ENCODE measurements at regions not wholly inside any gene's neighbourhood (a gene's known extent, or its start where the extent isn't known, plus 50 kb on each side); places are given as distances from the start of the nearest gene placed in this dataset.

DNA sequence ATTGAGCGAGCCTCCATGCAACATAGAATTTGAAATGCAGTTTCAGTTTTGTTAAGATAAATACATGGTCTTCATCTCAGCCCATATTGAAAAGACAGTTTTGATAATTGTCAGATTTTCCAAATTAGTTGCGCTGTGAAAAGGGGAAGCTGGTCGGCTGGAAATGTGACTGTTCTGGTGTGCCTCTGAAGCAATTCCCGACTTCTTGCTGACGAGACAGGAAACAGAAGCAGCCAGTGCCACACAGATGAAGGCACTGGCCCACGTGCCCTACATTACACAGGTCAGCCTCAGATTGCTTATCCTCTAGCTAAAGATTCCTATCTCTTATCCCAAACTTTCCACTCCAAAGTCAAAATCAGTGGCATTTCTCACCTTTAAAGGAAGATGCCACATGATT lies 214.1 kb upstream of the TLE4 start:
- WGBS, 2 donors: 61 to 72% methylated on average over 6 of the region's 6 CpGs
- ATAC-seq (ENCODE audit: low FRiP score): no peak
- intact Hi-C loops (cut with DNase I): no loop called here

DNA sequence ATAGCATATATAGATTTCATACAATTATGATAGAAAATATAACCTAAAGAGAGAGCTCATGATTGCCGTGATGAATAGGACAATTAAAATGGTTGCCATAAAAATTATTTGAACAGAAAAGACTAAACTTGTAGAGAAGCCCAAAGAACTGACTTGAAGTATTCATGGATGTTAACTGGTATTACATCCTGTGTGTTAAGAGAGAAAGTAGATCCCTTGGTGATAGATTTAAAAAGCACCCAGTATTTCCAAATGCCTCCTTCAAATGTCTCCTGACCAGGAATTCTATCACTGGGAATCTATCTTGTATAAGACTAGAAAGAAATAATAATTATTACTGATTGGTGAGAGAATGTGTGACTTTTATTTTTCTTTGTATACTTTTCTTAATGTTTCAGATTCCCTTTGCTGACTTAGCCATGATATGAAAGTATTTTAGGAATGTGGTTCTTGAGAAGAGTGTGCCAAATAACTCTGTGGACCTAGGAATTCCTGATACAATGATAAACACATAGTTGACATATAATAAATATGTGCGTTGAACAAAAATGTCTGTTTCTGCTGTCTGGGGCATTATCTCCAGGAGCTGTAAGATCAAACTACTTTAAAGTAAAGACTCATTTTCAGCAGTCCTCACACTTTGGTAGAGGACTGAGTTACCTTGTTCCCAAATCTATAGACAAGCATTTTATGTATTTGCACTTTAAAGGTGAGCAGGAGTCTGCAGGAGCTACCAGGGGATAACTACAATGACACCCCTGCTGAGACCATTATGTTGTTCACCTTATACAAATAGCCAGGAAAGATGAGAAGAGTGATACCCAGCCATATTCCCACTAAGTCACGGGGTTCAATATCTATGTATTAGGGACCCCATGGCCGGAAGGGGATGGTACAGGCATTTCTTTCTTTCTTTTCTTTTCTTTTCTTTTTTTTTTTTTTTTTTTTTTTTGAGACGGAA lies 211.1 kb upstream of the TLE4 start:
- Histone ChIP-seq H3K27ac (ENCODE audit: low read depth in 1 of 2, low read length in 2 of 2) (no peak overlapping the region), H3K36me3 (ENCODE audit: control insufficient read depth in 1 of 2, insufficient read depth in 2 of 2, low read length in 1 of 2) (no peaks in the 10 kb centered on the region), H3K4me1 (ENCODE audit: control insufficient read depth in 1 of 2, insufficient read depth in 2 of 2, low read length in 2 of 2) (no peaks in the 10 kb centered on the region), H3K9me3 (ENCODE audit: control insufficient read depth, low read length) (no peaks in the 10 kb centered on the region), H3K27me3 (ENCODE audit: control insufficient read depth in 1 of 2, insufficient read depth in 2 of 2, low read length in 1 of 2) (peaks cover 0 to 1% of the 10 kb centered on the region in 2 donors), H3K4me3 (ENCODE audit: low read length in 2 of 2) (no peak overlapping the region)
- ATAC-seq (ENCODE audit: low FRiP score) (no peak), DNase-seq (no peak)
- WGBS, 2 donors: 62 to 65% methylated on average over 5 of the region's 5 CpGs
- intact Hi-C loops (cut with DNase I): no loop called here

More for the DNA sequence above, 214.1 kb upstream of the TLE4 start:
- no peaks in the 10 kb centered on the region for H3K4me1 ChIP-seq (ENCODE audit: control insufficient read depth in 1 of 2, insufficient read depth in 2 of 2, low read length in 2 of 2)
- H3K4me3 ChIP-seq (ENCODE audit: low read length in 2 of 2): no peak overlapping the region
- no peaks in the 10 kb centered on the region for H3K36me3 ChIP-seq (ENCODE audit: control insufficient read depth in 1 of 2, insufficient read depth in 2 of 2, low read length in 1 of 2)
- no peaks in the 10 kb centered on the region for H3K9me3 ChIP-seq (ENCODE audit: control insufficient read depth, low read length)
- H3K27ac ChIP-seq (ENCODE audit: low read depth in 1 of 2, low read length in 2 of 2): no peak overlapping the region
- DNase-seq: peak in 1 of 2 donors; percentile 66
- peaks cover 0 to 1% of the 10 kb centered on the region in 2 donors for H3K27me3 ChIP-seq (ENCODE audit: control insufficient read depth in 1 of 2, insufficient read depth in 2 of 2, low read length in 1 of 2)

DNA sequence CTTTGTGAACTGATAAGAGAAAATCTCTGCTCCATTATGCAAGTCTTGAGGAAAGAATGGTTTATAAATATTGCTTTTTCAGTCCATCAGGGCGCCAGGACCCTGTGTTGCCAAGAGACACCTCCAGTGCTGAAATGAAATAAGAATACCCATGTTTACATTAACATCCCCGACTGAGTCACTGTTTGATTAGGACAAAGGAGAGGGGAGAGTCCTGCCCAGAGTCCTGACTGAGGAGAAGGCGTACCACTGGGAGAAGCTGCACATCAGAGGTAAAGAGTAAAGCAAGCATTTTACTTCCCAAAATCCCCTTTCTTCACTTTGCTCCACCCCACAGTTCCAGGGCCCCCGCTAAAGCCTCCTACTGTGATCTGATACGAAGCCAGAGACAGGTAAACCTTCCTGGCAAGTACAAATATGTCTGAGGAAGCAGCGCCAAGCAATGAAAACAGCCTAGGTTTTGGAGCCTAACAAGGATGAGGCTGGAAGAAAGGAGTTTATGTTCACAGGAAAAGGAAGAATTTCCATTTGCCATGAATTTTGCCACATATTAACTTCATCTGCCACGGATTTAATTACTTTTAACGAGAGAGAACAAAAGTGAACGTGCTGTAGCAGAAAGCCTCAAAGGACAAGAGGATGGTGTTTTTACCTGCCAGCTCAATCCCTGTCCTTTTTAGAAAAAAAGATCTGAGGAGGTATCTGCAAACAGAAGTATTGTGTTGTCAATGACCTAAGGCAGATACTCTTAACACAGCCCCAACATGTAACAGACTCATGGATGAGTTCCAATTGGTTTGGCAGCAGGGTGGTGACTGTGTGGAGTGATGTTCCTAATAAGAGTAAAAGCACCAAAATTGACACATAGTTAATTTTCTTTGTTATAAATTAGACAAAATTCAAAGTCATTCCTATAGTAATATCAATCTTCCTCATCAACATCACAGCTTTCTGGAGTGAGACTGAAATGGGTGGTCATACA lies 209.4 kb upstream of the TLE4 start:
- H3K4me3 ChIP-seq (ENCODE audit: low read length in 2 of 2): no peak overlapping the region
- intact Hi-C loops (cut with DNase I): no loop called here
- 51 to 52% methylated on average over 9 of the region's 9 CpGs for WGBS, 2 donors
- peaks cover 0 to 1% of the 10 kb centered on the region in 2 donors for H3K27me3 ChIP-seq (ENCODE audit: control insufficient read depth in 1 of 2, insufficient read depth in 2 of 2, low read length in 1 of 2)
- no peaks in the 10 kb centered on the region for H3K4me1 ChIP-seq (ENCODE audit: control insufficient read depth in 1 of 2, insufficient read depth in 2 of 2, low read length in 2 of 2)
- H3K27ac ChIP-seq (ENCODE audit: low read depth in 1 of 2, low read length in 2 of 2): no peak overlapping the region
- ATAC-seq (ENCODE audit: low FRiP score) (no peak), DNase-seq (no peak)
- H3K9me3 ChIP-seq (ENCODE audit: control insufficient read depth, low read length): no peaks in the 10 kb centered on the region
- H3K36me3 ChIP-seq (ENCODE audit: control insufficient read depth in 1 of 2, insufficient read depth in 2 of 2, low read length in 1 of 2): no peaks in the 10 kb centered on the region

DNA sequence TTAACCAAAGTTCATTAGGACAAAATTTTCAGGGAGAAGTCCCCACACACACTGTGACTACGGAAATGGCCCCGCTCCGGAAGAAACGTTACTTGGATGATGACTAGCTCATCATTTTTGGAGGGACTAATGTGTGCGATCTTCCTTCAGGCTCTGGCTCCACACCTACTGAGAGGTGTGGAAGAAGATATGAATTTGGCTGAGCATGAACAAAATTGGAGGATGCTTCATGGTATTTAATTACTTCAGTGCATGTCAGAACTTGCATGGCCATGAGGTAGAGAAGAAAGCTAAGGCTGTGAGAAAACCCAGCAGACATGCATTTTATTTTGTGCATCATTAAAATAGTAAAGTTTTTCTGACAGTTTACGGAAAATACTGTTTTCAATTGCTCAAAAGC lies 202.1 kb upstream of the TLE4 start:
- Histone ChIP-seq H3K4me1 (ENCODE audit: control insufficient read depth in 1 of 2, insufficient read depth in 2 of 2, low read length in 2 of 2) (no peaks in the 10 kb centered on the region), H3K27ac (ENCODE audit: low read depth in 1 of 2, low read length in 2 of 2) (no peak overlapping the region), H3K27me3 (ENCODE audit: control insufficient read depth in 1 of 2, insufficient read depth in 2 of 2, low read length in 1 of 2) (no peaks in the 10 kb centered on the region), H3K9me3 (ENCODE audit: control insufficient read depth, low read length) (no peaks in the 10 kb centered on the region), H3K4me3 (ENCODE audit: low read length in 2 of 2) (no peak overlapping the region), H3K36me3 (ENCODE audit: control insufficient read depth in 1 of 2, insufficient read depth in 2 of 2, low read length in 1 of 2) (no peaks in the 10 kb centered on the region)
- no peak for DNase-seq
- whole genome bisulfite sequencing, 2 donors: 93 to 95% methylated on average over 6 of the region's 6 CpGs
- no peak for ATAC-seq (ENCODE audit: low FRiP score)
- intact Hi-C loops (cut with DNase I): no loop called here

DNA sequence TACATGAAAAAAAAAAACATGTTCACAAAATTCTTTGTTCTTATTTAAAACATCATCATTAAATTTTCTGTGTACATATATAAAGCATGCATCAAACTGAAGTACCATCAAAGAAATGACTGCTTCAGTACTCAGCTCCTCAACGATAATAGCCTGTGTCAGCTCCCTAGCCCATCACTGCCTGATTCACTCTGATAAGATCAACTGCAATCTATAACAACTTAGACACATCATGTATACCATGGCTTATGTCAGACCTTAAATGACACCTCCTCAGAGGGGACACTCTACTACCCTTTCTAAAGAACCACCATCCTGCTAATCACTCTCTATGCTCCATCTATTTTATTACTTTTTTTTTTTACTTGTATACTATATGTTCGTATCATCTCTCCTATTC lies 200.5 kb upstream of the TLE4 start:
- 75 to 79% methylated on average over 2 of the region's 2 CpGs for WGBS, 2 donors
- no peak for ATAC-seq (ENCODE audit: low FRiP score)
- Histone ChIP-seq H3K4me1 (ENCODE audit: control insufficient read depth in 1 of 2, insufficient read depth in 2 of 2, low read length in 2 of 2) (no peaks in the 10 kb centered on the region), H3K36me3 (ENCODE audit: control insufficient read depth in 1 of 2, insufficient read depth in 2 of 2, low read length in 1 of 2) (no peaks in the 10 kb centered on the region), H3K27ac (ENCODE audit: low read depth in 1 of 2, low read length in 2 of 2) (no peak overlapping the region), H3K4me3 (ENCODE audit: low read length in 2 of 2) (no peak overlapping the region), H3K27me3 (ENCODE audit: control insufficient read depth in 1 of 2, insufficient read depth in 2 of 2, low read length in 1 of 2) (no peaks in the 10 kb centered on the region), H3K9me3 (ENCODE audit: control insufficient read depth, low read length) (no peaks in the 10 kb centered on the region)
- no peak for DNase-seq
- intact Hi-C loops (cut with DNase I): no loop called here

DNA sequence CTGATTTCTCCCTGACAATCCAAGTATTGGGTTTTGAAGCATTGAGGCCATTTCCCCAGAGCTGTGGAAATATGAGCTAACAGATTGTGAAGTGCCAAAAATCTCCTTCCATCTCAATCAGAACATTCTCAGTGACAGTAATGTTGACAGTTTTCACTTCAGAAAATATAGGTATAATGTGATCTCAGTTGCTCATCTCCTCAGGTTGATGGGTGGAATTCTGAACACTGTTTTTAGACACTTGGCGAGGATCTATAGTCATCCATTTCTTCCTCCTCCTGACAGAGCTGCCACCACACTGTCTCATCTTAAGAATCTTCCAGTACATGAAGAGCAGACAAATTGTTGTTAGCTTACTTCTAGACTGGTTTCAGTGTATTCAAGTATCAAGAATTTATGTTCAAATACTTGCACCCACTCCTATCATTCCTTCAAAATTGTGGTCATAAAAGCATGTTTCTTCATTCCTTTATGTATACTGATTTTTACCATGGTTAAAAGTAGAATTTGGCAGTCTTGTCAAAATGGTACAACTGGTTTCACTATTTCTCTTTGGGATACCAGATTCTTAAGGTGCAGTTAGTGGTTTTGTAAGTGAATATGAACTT lies 199.7 kb upstream of the TLE4 start:
- intact Hi-C loops (cut with DNase I): no loop called here
- DNase-seq (no peak), ATAC-seq (ENCODE audit: low FRiP score) (no peak)
- H3K27me3 ChIP-seq (ENCODE audit: control insufficient read depth in 1 of 2, insufficient read depth in 2 of 2, low read length in 1 of 2): no peaks in the 10 kb centered on the region
- WGBS, 2 donors: 91 to 92% methylated on average over 1 of the region's 1 CpG
- no peaks in the 10 kb centered on the region for H3K36me3 ChIP-seq (ENCODE audit: control insufficient read depth in 1 of 2, insufficient read depth in 2 of 2, low read length in 1 of 2)
- H3K27ac ChIP-seq (ENCODE audit: low read depth in 1 of 2, low read length in 2 of 2): no peak overlapping the region
- no peak overlapping the region for H3K4me3 ChIP-seq (ENCODE audit: low read length in 2 of 2)
- no peaks in the 10 kb centered on the region for H3K9me3 ChIP-seq (ENCODE audit: control insufficient read depth, low read length)
- H3K4me1 ChIP-seq (ENCODE audit: control insufficient read depth in 1 of 2, insufficient read depth in 2 of 2, low read length in 2 of 2): no peaks in the 10 kb centered on the region

DNA sequence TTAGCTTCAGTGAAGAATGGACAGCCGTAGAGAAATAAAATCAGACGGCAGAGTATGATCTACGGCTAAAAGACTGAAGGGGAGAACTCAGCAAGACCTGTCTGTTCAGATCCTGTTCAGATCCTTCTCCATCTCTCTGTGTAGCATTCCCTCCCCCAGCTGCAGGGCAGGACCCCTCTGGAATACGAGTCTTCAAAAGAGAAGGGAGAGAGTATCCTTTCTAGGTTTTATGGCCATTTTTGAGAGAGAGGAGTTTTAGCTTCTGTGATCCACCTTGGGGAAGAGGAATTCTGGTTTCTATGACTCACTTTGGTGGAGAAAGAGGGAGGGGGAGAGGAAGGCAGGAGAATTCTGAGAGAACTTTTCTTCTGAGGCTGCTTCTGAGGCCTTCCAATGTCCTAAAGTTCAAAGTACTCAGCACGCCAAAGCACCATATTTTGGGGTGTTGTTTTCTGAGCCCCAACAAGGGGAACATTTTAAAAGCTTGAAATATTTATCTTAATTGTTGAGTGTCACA lies 194.4 kb upstream of the TLE4 start:
- no peak for ATAC-seq (ENCODE audit: low FRiP score)
- DNase-seq: no peak
- H3K27ac ChIP-seq (ENCODE audit: low read depth in 1 of 2, low read length in 2 of 2): no peak overlapping the region
- peaks cover 0 to 3% of the 10 kb centered on the region in 2 donors for H3K4me1 ChIP-seq (ENCODE audit: control insufficient read depth in 1 of 2, insufficient read depth in 2 of 2, low read length in 2 of 2)
- no peaks in the 10 kb centered on the region for H3K27me3 ChIP-seq (ENCODE audit: control insufficient read depth in 1 of 2, insufficient read depth in 2 of 2, low read length in 1 of 2)
- no peaks in the 10 kb centered on the region for H3K9me3 ChIP-seq (ENCODE audit: control insufficient read depth, low read length)
- H3K4me3 ChIP-seq (ENCODE audit: low read length in 2 of 2): no peak overlapping the region
- WGBS, 2 donors: 66 to 75% methylated on average over 5 of the region's 5 CpGs
- intact Hi-C loops (cut with DNase I): no loop called here
- H3K36me3 ChIP-seq (ENCODE audit: control insufficient read depth in 1 of 2, insufficient read depth in 2 of 2, low read length in 1 of 2): no peaks in the 10 kb centered on the region

DNA sequence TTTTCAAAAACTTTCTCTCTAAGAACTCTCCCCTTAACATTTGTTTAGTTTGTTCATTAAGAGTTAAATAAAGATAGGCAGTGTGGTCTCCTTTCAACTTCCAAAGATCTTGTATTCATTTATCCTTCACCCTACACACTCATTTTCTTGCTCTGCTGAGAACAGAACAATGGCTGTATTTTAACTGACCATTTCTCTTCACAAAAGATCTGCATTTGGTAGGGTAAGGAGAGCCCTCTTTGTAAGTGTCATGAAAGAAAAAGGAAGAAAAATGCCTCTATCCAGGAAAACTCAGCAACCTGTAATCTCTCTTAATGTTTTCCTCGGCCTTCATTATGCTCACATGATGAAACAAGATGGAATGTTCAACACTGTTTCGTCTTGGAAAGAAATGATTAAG lies 193.7 kb upstream of the TLE4 start:
- Histone ChIP-seq H3K4me1 (ENCODE audit: control insufficient read depth in 1 of 2, insufficient read depth in 2 of 2, low read length in 2 of 2) (peaks cover 0 to 3% of the 10 kb centered on the region in 2 donors), H3K36me3 (ENCODE audit: control insufficient read depth in 1 of 2, insufficient read depth in 2 of 2, low read length in 1 of 2) (no peaks in the 10 kb centered on the region), H3K9me3 (ENCODE audit: control insufficient read depth, low read length) (no peaks in the 10 kb centered on the region), H3K4me3 (ENCODE audit: low read length in 2 of 2) (no peak overlapping the region), H3K27ac (ENCODE audit: low read depth in 1 of 2, low read length in 2 of 2) (no peak overlapping the region), H3K27me3 (ENCODE audit: control insufficient read depth in 1 of 2, insufficient read depth in 2 of 2, low read length in 1 of 2) (no peaks in the 10 kb centered on the region)
- ATAC-seq (ENCODE audit: low FRiP score): no peak
- intact Hi-C loops (cut with DNase I): no loop called here
- 70 to 71% methylated on average over 2 of the region's 2 CpGs for WGBS, 2 donors
- DNase-seq: no peak
